T-helper 1 cell treated with Interleukin-12 subunit alpha and Interleukin-12 subunit beta and Interleukin-4 antibody, amounts not matched to agents 30 ng/mL and 1 ng/mL, for 36 hours (primary cell): ENCODE measurements at regions not wholly inside any gene's neighbourhood (a gene's known extent, or its start where the extent isn't known, plus 50 kb on each side); places are given as distances from the start of the nearest gene placed in this dataset.
"Not testable (repeated sequence)": the region's sequence is repeated elsewhere in the genome, so short reads cannot be mapped to it uniquely, and the experiment has no call there.

Source experiments
- intact Hi-C: fragments of 100-400 bp; cut with micrococcal nuclease; formaldehyde crosslinking; loops from one replicate; pipeline ENCODE4 v1.15.1; 2024

DNA sequence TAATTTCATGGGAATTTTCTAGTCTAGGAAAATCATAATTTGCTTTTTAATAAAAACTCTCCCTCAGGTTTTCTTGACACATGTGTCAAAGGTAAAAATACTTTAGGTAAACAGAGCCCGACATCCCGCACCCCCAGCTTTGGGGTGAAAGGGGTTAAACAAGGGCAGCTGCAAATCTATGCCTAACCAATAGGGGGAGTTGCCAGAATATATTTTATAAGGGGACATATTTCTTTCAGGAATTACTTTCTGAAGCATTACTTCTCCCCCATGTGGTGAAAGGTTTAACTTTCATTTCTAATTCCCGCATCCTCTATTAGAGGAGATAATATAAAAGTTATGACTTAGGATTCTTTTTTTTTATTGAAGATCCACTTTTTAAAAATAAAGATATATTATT lies 53.9 kb upstream of the HEPH start:
- intact Hi-C loops: loop anchor here (1.0 to 5.0 kb wide), 4 partner anchors 79 to 528 kb away; no protein-coding TSS in a partner anchor

- intact Hi-C loops: not testable (repeated sequence)
These were observed 56.2 kb upstream of the HEPH start for GRCh38 chrX:66107860-66108259.

DNA sequence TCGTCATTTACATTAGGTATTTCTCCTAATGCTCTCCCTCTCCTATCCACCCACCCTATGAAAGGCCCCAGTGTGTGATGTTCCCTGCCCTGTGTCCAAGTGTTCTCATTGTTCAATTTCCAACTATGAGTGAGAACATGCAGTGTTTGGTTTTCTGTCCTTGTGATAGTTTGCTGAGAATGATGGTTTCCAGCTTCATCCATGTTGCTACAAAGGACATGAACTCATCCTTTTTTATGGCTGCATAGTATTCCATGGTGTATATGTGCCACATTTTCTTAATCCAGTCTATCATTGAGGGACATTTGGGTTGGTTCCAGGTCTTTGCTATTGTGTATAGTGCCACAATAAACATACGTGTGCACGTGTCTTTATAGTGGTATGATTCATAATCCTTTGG lies 61.6 kb upstream of the HEPH start:
- intact Hi-C loops: not testable (repeated sequence)

DNA sequence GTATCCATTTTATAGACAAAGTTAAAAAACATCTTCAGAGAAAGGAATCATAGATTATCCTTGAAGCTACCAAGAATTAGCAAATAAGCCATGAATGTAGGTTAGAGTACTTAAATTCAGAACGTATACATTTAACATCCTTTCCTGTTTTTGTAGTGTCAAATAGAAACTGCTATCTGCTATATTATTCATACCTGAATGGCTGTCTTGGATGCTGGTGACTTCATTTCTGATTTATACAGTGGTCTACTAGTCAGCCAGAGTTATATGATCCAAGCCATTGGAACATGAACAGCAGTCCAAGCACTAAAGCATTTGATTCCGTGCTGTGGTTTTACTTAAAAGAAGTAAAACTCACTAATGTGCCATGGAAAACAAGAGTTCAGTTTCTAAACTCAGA lies 58.3 kb upstream of the VSIG4 start:
- intact Hi-C loops: no loop called here

DNA sequence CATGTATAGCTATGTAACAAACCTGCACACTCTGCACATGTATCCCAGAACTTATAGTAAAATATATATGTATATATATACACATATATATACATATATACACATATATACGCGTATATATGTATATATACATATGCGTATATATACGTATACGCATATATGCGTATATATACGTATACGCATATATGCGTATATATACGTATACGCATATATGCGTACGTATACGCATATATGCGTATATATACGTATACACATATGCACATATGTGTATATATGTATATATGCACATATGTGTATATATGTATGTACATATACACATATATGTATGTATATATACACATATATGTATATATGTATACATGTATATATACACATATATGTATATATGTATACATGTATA lies 57.1 kb upstream of the VSIG4 start:
- intact Hi-C loops: not testable (repeated sequence)

GRCh38 chrX:66090004-66090403 lies 50.1 kb upstream of the VSIG4 start:
- intact Hi-C loops: not testable (repeated sequence)
